ENCODE measurements at regions not wholly inside any gene's neighbourhood (a gene's known extent, or its start where the extent isn't known, plus 50 kb on each side); places are given as distances from the start of the nearest gene placed in this dataset.
"Not testable (repeated sequence)": the region's sequence is repeated elsewhere in the genome, so short reads cannot be mapped to it uniquely, and the experiment has no call there.

GRCh38 chr3:18526667-18527066 is 101.5 kb upstream of the SATB1 start:
- TF ChIP-seq CTCF (conservative IDR thresholded peaks at IDR 0.05) = no peak
- H3K27ac ChIP-seq = no peak overlapping the region

- not testable (repeated sequence) for H3K27ac ChIP-seq
Observed at GRCh38 chr3:18516170-18516569, 91.0 kb upstream of the SATB1 start.

GRCh38 chr3:18513091-18513490 is 88.0 kb upstream of the SATB1 start:
- TF ChIP-seq CTCF (conservative IDR thresholded peaks at IDR 0.05) = no peak

GRCh38 chr3:18512007-18512406 is 86.9 kb upstream of the SATB1 start:
- no peak overlapping the region for H3K27ac ChIP-seq
- no peak for TF ChIP-seq CTCF (conservative IDR thresholded peaks at IDR 0.05)

More at GRCh38 chr3:18513091-18513490, 88.0 kb upstream of the SATB1 start:
- H3K27ac ChIP-seq = no peak overlapping the region

GRCh38 chr3:18510947-18511346 is 85.8 kb upstream of the SATB1 start:
- no peak for TF ChIP-seq CTCF (conservative IDR thresholded peaks at IDR 0.05)

GRCh38 chr3:18507333-18507732 is 82.2 kb upstream of the SATB1 start:
- H3K27ac ChIP-seq = no peak overlapping the region
- TF ChIP-seq CTCF (conservative IDR thresholded peaks at IDR 0.05) = no peak

More at GRCh38 chr3:18510947-18511346, 85.8 kb upstream of the SATB1 start:
- H3K27ac ChIP-seq = no peak overlapping the region

- TF ChIP-seq CTCF (conservative IDR thresholded peaks at IDR 0.05) = no peak
- no peak overlapping the region for H3K27ac ChIP-seq
Observed at GRCh38 chr3:18505056-18505455, 79.9 kb upstream of the SATB1 start.

- TF ChIP-seq CTCF (conservative IDR thresholded peaks at IDR 0.05) = no peak
- no peak overlapping the region for H3K27ac ChIP-seq
Observed at GRCh38 chr3:18501679-18502343, 76.7 kb upstream of the SATB1 start.

Data from VCaP (cell line).